Type B pancreatic cell (in vitro differentiated cells): ENCODE measurements at regions not wholly inside any gene's neighbourhood (a gene's known extent, or its start where the extent isn't known, plus 50 kb on each side); places are given as distances from the start of the nearest gene placed in this dataset.

Experiments
- DNase-seq: peaks from one replicate; pipeline ENCODE4 v3.0.0; 2021; ENCODE audit warnings: mixed read lengths; ENCODE audit not compliant: unreplicated experiment; ENCODE audit errors: extremely low spot score
- H3K27ac Mint-ChIP-seq: 2 replicates; pipeline ENCODE4 v1.8.0; 2021; ENCODE audit warnings: mild to moderate bottlenecking, mixed read lengths
- H3K27me3 Mint-ChIP-seq: 2 replicates; pipeline ENCODE4 v1.8.0; 2021; ENCODE audit warnings: mixed read lengths
- H3K36me3 Mint-ChIP-seq: 2 replicates; pipeline ENCODE4 v1.8.0; 2021; ENCODE audit warnings: mixed read lengths
- H3K4me1 Mint-ChIP-seq: one replicate; pipeline ENCODE4 v1.8.0; 2021; ENCODE audit warnings: mixed read lengths; ENCODE audit not compliant: unreplicated experiment
- H3K4me3 Mint-ChIP-seq: 2 replicates; pipeline ENCODE4 v1.8.0; 2021; ENCODE audit warnings: mild to moderate bottlenecking, mixed read lengths
- H3K9me3 Mint-ChIP-seq: 2 replicates; pipeline ENCODE4 v1.8.0; 2021; ENCODE audit warnings: mixed read lengths
- CTCF ChIP-seq: fragments of 200-600 bp; sonication (generic); conservative IDR thresholded peaks from 2 replicates; pipeline ENCODE4 v1.5.0; 2021; ENCODE audit warnings: antibody characterized with exemption, mild to moderate bottlenecking

DNA sequence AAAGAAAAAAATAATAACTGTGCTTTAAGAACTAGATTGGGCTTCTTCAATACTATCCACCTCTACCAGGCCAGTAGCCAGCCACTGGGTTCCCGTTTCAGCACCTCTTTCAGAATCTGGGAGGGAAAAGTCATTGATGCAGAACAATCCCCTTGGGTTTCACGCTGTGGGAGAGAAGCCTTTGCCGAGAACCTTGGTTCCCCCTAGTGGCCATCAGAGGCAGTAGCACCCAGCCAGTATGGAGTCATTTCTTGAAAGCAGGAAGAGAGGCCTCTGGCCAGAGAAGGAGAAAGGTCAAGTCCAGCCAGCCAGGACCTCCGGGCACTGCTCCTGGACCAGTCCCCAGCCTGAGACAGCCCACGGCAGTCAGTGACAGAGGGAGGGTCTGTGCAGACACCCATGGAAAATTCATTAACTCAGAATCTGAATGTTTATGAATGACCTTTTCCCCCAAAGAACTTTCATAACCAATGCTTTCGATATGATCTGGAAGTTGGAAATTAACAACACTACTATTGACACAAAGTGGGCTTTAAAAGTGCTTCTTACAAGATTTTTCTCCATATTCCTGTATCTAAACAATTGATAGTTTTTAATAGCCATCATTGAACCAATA, 51.2 kb upstream of the CDH5 start:
- Mint-ChIP-seq H3K4me3 (no peak overlapping the region), H3K9me3 (no peaks in the 10 kb centered on the region), H3K4me1 (peaks cover 16% of the 10 kb centered on the region), H3K36me3 (no peaks in the 10 kb centered on the region), H3K27me3 (peaks cover 18% of the 10 kb centered on the region), H3K27ac (peak overlapping the region; percentile 26)
- TF ChIP-seq CTCF = peak; percentile 96
- no peak for DNase-seq

GRCh38 chr16:66311306-66311705, 55.2 kb upstream of the CDH5 start:
- H3K36me3 Mint-ChIP-seq = no peaks in the 10 kb centered on the region
- H3K4me3 Mint-ChIP-seq = no peak overlapping the region
- H3K27ac Mint-ChIP-seq = no peak overlapping the region
- H3K4me1 Mint-ChIP-seq = peaks cover 16% of the 10 kb centered on the region
- TF ChIP-seq CTCF = no peak
- peaks cover 24% of the 10 kb centered on the region for H3K27me3 Mint-ChIP-seq
- no peak for DNase-seq
- H3K9me3 Mint-ChIP-seq = no peaks in the 10 kb centered on the region

- no peak overlapping the region for H3K27ac Mint-ChIP-seq
- DNase-seq = no peak
- H3K36me3 Mint-ChIP-seq = no peaks in the 10 kb centered on the region
- H3K9me3 Mint-ChIP-seq = no peaks in the 10 kb centered on the region
- peaks cover 30% of the 10 kb centered on the region for H3K27me3 Mint-ChIP-seq
- H3K4me3 Mint-ChIP-seq = no peak overlapping the region
- peaks cover 9% of the 10 kb centered on the region for H3K4me1 Mint-ChIP-seq
- TF ChIP-seq CTCF = no peak
These were observed 57.2 kb upstream of the CDH5 start for GRCh38 chr16:66309215-66309807.

- Mint-ChIP-seq H3K27me3 (peaks cover 32% of the 10 kb centered on the region), H3K36me3 (no peaks in the 10 kb centered on the region), H3K4me3 (no peak overlapping the region), H3K9me3 (no peaks in the 10 kb centered on the region), H3K27ac (no peak overlapping the region), H3K4me1 (peaks cover 9% of the 10 kb centered on the region)
- DNase-seq = no peak
- TF ChIP-seq CTCF = no peak
These were observed 58.4 kb upstream of the CDH5 start for GRCh38 chr16:66308096-66308495.

DNA sequence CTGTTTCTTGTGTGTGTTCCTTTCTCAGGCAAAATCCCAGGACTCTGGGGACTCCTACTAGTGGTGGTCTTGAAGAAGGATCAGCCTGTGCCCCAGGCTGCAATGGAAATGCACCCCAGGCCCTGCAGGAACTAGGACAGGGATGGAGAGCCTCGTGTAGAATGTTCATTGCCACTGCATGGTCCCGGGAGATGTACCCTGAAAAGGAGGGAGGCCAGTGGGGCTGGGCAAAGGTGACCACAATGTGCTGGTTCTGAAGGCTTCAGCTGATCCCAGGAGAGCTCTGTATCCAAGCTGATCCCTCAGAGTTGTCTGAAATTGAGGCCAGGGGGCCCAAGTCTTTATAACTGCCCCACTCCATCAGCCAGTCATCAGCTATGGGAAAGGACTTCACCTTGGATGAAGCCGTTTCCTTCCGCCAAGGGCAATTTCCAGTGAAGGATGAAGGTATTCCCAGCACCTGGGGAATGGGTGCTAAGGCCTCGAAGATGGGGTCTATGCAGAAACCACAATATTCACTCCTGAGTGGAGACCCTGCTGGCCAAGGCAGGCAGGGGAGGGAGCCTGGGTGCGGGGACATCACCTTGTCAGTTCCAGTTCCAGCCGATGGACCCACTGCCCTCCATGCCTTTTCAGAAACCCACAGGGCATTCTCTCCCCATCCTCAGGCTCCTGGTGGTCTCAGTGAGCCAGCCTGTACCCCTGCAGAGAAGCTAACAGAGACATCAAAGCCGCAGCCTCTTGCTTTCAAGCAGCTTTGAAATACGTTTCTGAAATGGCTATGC, 59.9 kb upstream of the CDH5 start:
- no peak for TF ChIP-seq CTCF
- no peaks in the 10 kb centered on the region for H3K36me3 Mint-ChIP-seq
- no peak overlapping the region for H3K4me3 Mint-ChIP-seq
- no peak for DNase-seq
- H3K27me3 Mint-ChIP-seq = peaks cover 32% of the 10 kb centered on the region
- no peak overlapping the region for H3K27ac Mint-ChIP-seq
- peaks cover 3% of the 10 kb centered on the region for H3K9me3 Mint-ChIP-seq
- H3K4me1 Mint-ChIP-seq = peaks cover 9% of the 10 kb centered on the region
